NB4 (cell line): ENCODE measurements at regions not wholly inside any gene's neighbourhood (a gene's known extent, or its start where the extent isn't known, plus 50 kb on each side); places are given as distances from the start of the nearest gene placed in this dataset.

Source experiments
- DNase-seq: peaks from one replicate; pipeline ENCODE4 v3.0.0; 2010; ENCODE audit warnings: low read depth
- H3K4me3 ChIP-seq: one replicate; pipeline ENCODE4 v1.5.1; 2011; ENCODE audit warnings: mild to moderate bottlenecking, low read depth, low read length, moderate library complexity
- CTCF ChIP-seq: IDR thresholded peaks from one replicate; pipeline ENCODE4 v1.5.1; 2012; ENCODE audit warnings: low read depth, low read length
- MAX ChIP-seq: IDR thresholded peaks from 2 replicates; pipeline ENCODE4 v1.6.1; 2011; ENCODE audit warnings: low read depth, low read length
- MYC ChIP-seq: IDR thresholded peaks from 2 replicates; pipeline ENCODE4 v1.6.1; 2011; ENCODE audit warnings: low read depth, low read length
- POLR2A ChIP-seq: IDR thresholded peaks from 2 replicates; pipeline ENCODE4 v1.6.1; 2011; ENCODE audit warnings: mild to moderate bottlenecking; ENCODE audit not compliant: insufficient read length; ENCODE audit errors: extremely low read depth

GRCh38 chr2:103616891-103617290 lies 855.1 kb downstream of the TMEM182 start:
- TF ChIP-seq MAX (no peak), CTCF (no peak), MYC (no peak), POLR2A (no peak)
- no peak for DNase-seq
- no peak overlapping the region for H3K4me3 ChIP-seq

GRCh38 chr2:103618112-103618511 lies 856.3 kb downstream of the TMEM182 start:
- no peak for DNase-seq
- no peak overlapping the region for H3K4me3 ChIP-seq
- TF ChIP-seq POLR2A (no peak), MYC (no peak), MAX (no peak), CTCF (no peak)

GRCh38 chr2:103627301-103627700 lies 865.5 kb downstream of the TMEM182 start:
- H3K4me3 ChIP-seq, result no peak overlapping the region
- no peak for TF ChIP-seq CTCF
- no peak for TF ChIP-seq POLR2A
- TF ChIP-seq MYC, result no peak
- TF ChIP-seq MAX, result no peak
- no peak for DNase-seq

- no peak for DNase-seq
- H3K4me3 ChIP-seq, result no peak overlapping the region
Measured at GRCh38 chr2:103638978-103639377, 877.1 kb downstream of the TMEM182 start.

GRCh38 chr2:103656558-103656957 lies 894.7 kb downstream of the TMEM182 start:
- peak; percentile 21 for DNase-seq
- H3K4me3 ChIP-seq, result no peak overlapping the region

More at GRCh38 chr2:103638978-103639377, 877.1 kb downstream of the TMEM182 start:
- TF ChIP-seq MAX (no peak), POLR2A (no peak), CTCF (no peak), MYC (no peak)

More at GRCh38 chr2:103656558-103656957, 894.7 kb downstream of the TMEM182 start:
- TF ChIP-seq MAX, result no peak
- no peak for TF ChIP-seq CTCF
- no peak for TF ChIP-seq MYC
- no peak for TF ChIP-seq POLR2A
